ENCODE measurements at regions not wholly inside any gene's neighbourhood (a gene's known extent, or its start where the extent isn't known, plus 50 kb on each side); places are given as distances from the start of the nearest gene placed in this dataset.

GRCh38 chr2:196256585-196256984 is 85.2 kb upstream of the STK17B start:
- peaks cover 7% of the 10 kb centered on the region for H3K4me1 Mint-ChIP-seq

GRCh38 chr2:196257086-196257485 is 85.7 kb upstream of the STK17B start:
- no peaks in the 10 kb centered on the region for H3K9me3 ChIP-seq (ENCODE audit: low read depth)
- no peak overlapping the region for H3K4me3 ChIP-seq
- H3K4me2 ChIP-seq, result no peak overlapping the region
- no peak overlapping the region for H3K27ac ChIP-seq
- H3K36me3 Mint-ChIP-seq, result peaks cover 9% of the 10 kb centered on the region
- no peaks in the 10 kb centered on the region for H3K9me3 Mint-ChIP-seq
- TF ChIP-seq EZH2phosphoT487 (IDR thresholded peaks at IDR 0.05) (no peak), EZH2 (IDR thresholded peaks at IDR 0.05) (no peak), CTCF (IDR thresholded peaks at IDR 0.05) (no peak)
- H4K20me1 ChIP-seq (ENCODE audit: low read depth), result no peaks in the 10 kb centered on the region
- H3K79me2 ChIP-seq (ENCODE audit: low read depth), result no peaks in the 10 kb centered on the region
- H3K27ac Mint-ChIP-seq, result no peak overlapping the region
- DNase-seq (ENCODE audit: low spot score), result no peak
- peaks cover 7% of the 10 kb centered on the region for H3K4me1 Mint-ChIP-seq
- H3K27me3 Mint-ChIP-seq (ENCODE audit: insufficient read depth, low read depth), result no peaks in the 10 kb centered on the region
- no peak overlapping the region for H3K9ac ChIP-seq
- no peak overlapping the region for H3K4me3 Mint-ChIP-seq
- H3F3A ChIP-seq (ENCODE audit: low read depth), result peaks cover 6% of the 10 kb centered on the region
- H3K36me3 ChIP-seq, result no peaks in the 10 kb centered on the region
- no peak overlapping the region for H2AFZ ChIP-seq (replicated peaks)
- H3K4me1 ChIP-seq, result peaks cover 14% of the 10 kb centered on the region
- H3K27me3 ChIP-seq, result no peaks in the 10 kb centered on the region

More at GRCh38 chr2:196256585-196256984, 85.2 kb upstream of the STK17B start:
- Histone ChIP-seq H3K9ac (no peak overlapping the region), H3K27me3 (no peaks in the 10 kb centered on the region), H2AFZ (replicated peaks) (no peak overlapping the region), H3F3A (ENCODE audit: low read depth) (peaks cover 6% of the 10 kb centered on the region), H3K4me3 (no peak overlapping the region), H3K9me3 (ENCODE audit: low read depth) (no peaks in the 10 kb centered on the region), H4K20me1 (ENCODE audit: low read depth) (no peaks in the 10 kb centered on the region), H3K4me2 (no peak overlapping the region), H3K36me3 (no peaks in the 10 kb centered on the region), H3K27ac (no peak overlapping the region), H3K79me2 (ENCODE audit: low read depth) (no peaks in the 10 kb centered on the region), H3K4me1 (peaks cover 14% of the 10 kb centered on the region)
- Mint-ChIP-seq H3K27ac (no peak overlapping the region), H3K9me3 (no peaks in the 10 kb centered on the region), H3K36me3 (peaks cover 9% of the 10 kb centered on the region), H3K4me3 (no peak overlapping the region), H3K27me3 (ENCODE audit: insufficient read depth, low read depth) (no peaks in the 10 kb centered on the region)
- TF ChIP-seq EZH2phosphoT487 (IDR thresholded peaks at IDR 0.05) (no peak), CTCF (IDR thresholded peaks at IDR 0.05) (no peak)
- no peak for DNase-seq (ENCODE audit: low spot score)

GRCh38 chr2:196258407-196258806 is 87.0 kb upstream of the STK17B start:
- no peaks in the 10 kb centered on the region for H3K27me3 Mint-ChIP-seq (ENCODE audit: insufficient read depth, low read depth)
- H3K4me3 Mint-ChIP-seq, result no peak overlapping the region

More at GRCh38 chr2:196258407-196258806, 87.0 kb upstream of the STK17B start:
- no peaks in the 10 kb centered on the region for H3K9me3 ChIP-seq (ENCODE audit: low read depth)
- no peaks in the 10 kb centered on the region for H4K20me1 ChIP-seq (ENCODE audit: low read depth)
- Mint-ChIP-seq H3K27ac (no peak overlapping the region), H3K36me3 (peaks cover 6% of the 10 kb centered on the region), H3K4me1 (peaks cover 7% of the 10 kb centered on the region), H3K9me3 (no peaks in the 10 kb centered on the region)
- no peaks in the 10 kb centered on the region for H3K27me3 ChIP-seq
- no peaks in the 10 kb centered on the region for H3K36me3 ChIP-seq
- peaks cover 6% of the 10 kb centered on the region for H3F3A ChIP-seq (ENCODE audit: low read depth)
- H3K4me1 ChIP-seq, result peaks cover 14% of the 10 kb centered on the region
- no peak overlapping the region for H2AFZ ChIP-seq (replicated peaks)
- H3K9ac ChIP-seq, result no peak overlapping the region
- no peak for DNase-seq (ENCODE audit: low spot score)
- TF ChIP-seq EZH2 (IDR thresholded peaks at IDR 0.05) (no peak), EZH2phosphoT487 (IDR thresholded peaks at IDR 0.05) (no peak), CTCF (IDR thresholded peaks at IDR 0.05) (no peak)
- no peak overlapping the region for H3K4me2 ChIP-seq
- no peak overlapping the region for H3K27ac ChIP-seq
- H3K79me2 ChIP-seq (ENCODE audit: low read depth), result no peaks in the 10 kb centered on the region
- no peak overlapping the region for H3K4me3 ChIP-seq
